Panc1 (cell line): ENCODE measurements at regions not wholly inside any gene's neighbourhood (a gene's known extent, or its start where the extent isn't known, plus 50 kb on each side); places are given as distances from the start of the nearest gene placed in this dataset.

ENCODE experiments used
- ATAC-seq: fragments of 200-7000 bp; cut with Tn5 transposase; 2 replicates; pipeline ENCODE4 v1.9.1; 2020; ENCODE audit warnings: mild to moderate bottlenecking, moderate library complexity
- BruUV-seq: library from RNA; stranded (reverse); fragments of 400-500 nt; replicated peaks from 2 replicates; lab custom pipeline; 2021; lab: Mats Ljungman, UMichigan
- CTCF ChIA-PET: fragments of 300-600 bp; sonication (Branson Sonifier 250); formaldehyde crosslinking; loops from one replicate; lab custom pipeline; 2022; ENCODE audit warnings: antibody characterized with exemption; lab: Charles Lee
- POLR2A ChIA-PET: fragments of 300-600 bp; sonication (Branson Sonifier 250); formaldehyde crosslinking; loops from one replicate; lab custom pipeline; 2022; ENCODE audit warnings: antibody characterized with exemption; lab: Charles Lee
- DNase-seq: peaks from one replicate; pipeline ENCODE4 v3.0.0-alpha.2; 2010; ENCODE audit warnings: low read depth, low spot score
- H3K27ac ChIP-seq: 2 replicates; pipeline ENCODE4 v1.5.1; 2011; ENCODE audit warnings: mild to moderate bottlenecking, low read length, inconsistent platforms
- H3K27me3 ChIP-seq: fragments of 200-500 bp; sonication (Bioruptor generic); 2 replicates; pipeline ENCODE4 v1.6.0; 2014; ENCODE audit warnings: low read length, inconsistent platforms; ENCODE audit not compliant: control insufficient read depth, insufficient read depth
- H3K36me3 ChIP-seq: fragments of 200-500 bp; sonication (Bioruptor generic); 2 replicates; pipeline ENCODE4 v1.5.1; 2014; ENCODE audit warnings: inconsistent platforms, mild to moderate bottlenecking, low read length, moderate library complexity; ENCODE audit not compliant: control insufficient read depth, insufficient read depth
- H3K4me1 ChIP-seq: 2 replicates; pipeline ENCODE4 v1.5.1; 2011; ENCODE audit warnings: inconsistent platforms, mild to moderate bottlenecking, low read length, moderate library complexity; ENCODE audit not compliant: control insufficient read depth, insufficient read depth
- H3K4me3 ChIP-seq, 2 experiments: 2 replicates each; pipeline ENCODE4 v1.5.1; 2011 to 2012; ENCODE audit warnings: low read depth in 2 of 2, low read length in 2 of 2, mild to moderate bottlenecking in 2 of 2, inconsistent platforms in 1 of 2, moderate library complexity in 1 of 2
- H3K9me3 ChIP-seq: fragments of 200-500 bp; sonication (Bioruptor generic); 2 replicates; pipeline ENCODE4 v1.5.1; 2014; ENCODE audit warnings: low read depth, mild to moderate bottlenecking, inconsistent platforms, low read length, moderate library complexity; ENCODE audit not compliant: control insufficient read depth, insufficient read depth
- CTCF ChIP-seq: fragments of 450-650 bp; IDR thresholded peaks from 2 replicates; pipeline ENCODE4 v1.5.1; 2017; ENCODE audit warnings: mild to moderate bottlenecking
- POLR2AphosphoS5 ChIP-seq: IDR thresholded peaks from 2 replicates; pipeline ENCODE4 v1.6.1; 2012; ENCODE audit warnings: mild to moderate bottlenecking, low read depth, low read length, moderate library complexity
- REST ChIP-seq, 2 experiments: IDR thresholded peaks; 2 replicates each; pipeline ENCODE4 v1.6.1; 2011 to 2012; ENCODE audit warnings: low read depth in 2 of 2, control low read depth in 1 of 2, low read length in 1 of 2, mild to moderate bottlenecking in 1 of 2, moderate library complexity in 1 of 2; ENCODE audit not compliant: insufficient read depth in 1 of 2
- SIN3A ChIP-seq: IDR thresholded peaks from 2 replicates; pipeline ENCODE4 v1.6.1; 2012; ENCODE audit warnings: low read depth, mild to moderate bottlenecking, low read length, moderate library complexity, borderline replicate concordance; ENCODE audit not compliant: insufficient read depth
- TCF7L2 ChIP-seq: IDR thresholded peaks from 2 replicates; pipeline ENCODE4 v1.6.1; 2011; ENCODE audit warnings: mild to moderate bottlenecking, low read depth, low read length, inconsistent platforms
- in situ Hi-C: cut with HindIII; loops from 2 replicates; pipeline ENCODE4 v1.10.0; 2016; ENCODE audit warnings: low sequenced_read_pairs, low pct_unique_long_range_greater_than_20kb
- intact Hi-C: fragments of 100-400 bp; cut with micrococcal nuclease; formaldehyde crosslinking; loops from one replicate; pipeline ENCODE4 v1.10.0; 2022; ENCODE audit not compliant: unreplicated experiment

- POLR2A ChIA-PET = no interaction called here
- in situ Hi-C loops = no loop called here
- no TSS peak for BruUV-seq
Measured at GRCh38 chr7:69196593-69196992, 401.7 kb upstream of the AUTS2 start.

GRCh38 chr7:69198250-69198649 is 400.0 kb upstream of the AUTS2 start:
- intact Hi-C loops = no loop called here
- DNase-seq (no peak), ATAC-seq (no peak)
- BruUV-seq = no TSS peak
- Histone ChIP-seq H3K36me3 (no peaks in the 10 kb centered on the region), H3K27ac (no peak overlapping the region), H3K4me3 (no peak overlapping the region), H3K27me3 (no peaks in the 10 kb centered on the region), H3K4me1 (no peaks in the 10 kb centered on the region), H3K9me3 (no peaks in the 10 kb centered on the region)
- CTCF ChIA-PET = no interaction called here
- TF ChIP-seq TCF7L2 (no peak), POLR2AphosphoS5 (no peak), REST (IDR thresholded peaks at IDR 0.05; ENCODE audit: insufficient read depth in 1 of 2, low read depth in 2 of 2, low read length in 1 of 2) (no peak), CTCF (no peak), SIN3A (no peak)
- POLR2A ChIA-PET = no interaction called here
- in situ Hi-C loops = no loop called here

More at GRCh38 chr7:69196593-69196992, 401.7 kb upstream of the AUTS2 start:
- Histone ChIP-seq H3K4me3 (no peak overlapping the region), H3K27ac (no peak overlapping the region), H3K4me1 (no peaks in the 10 kb centered on the region), H3K9me3 (no peaks in the 10 kb centered on the region), H3K27me3 (no peaks in the 10 kb centered on the region), H3K36me3 (no peaks in the 10 kb centered on the region)
- ATAC-seq (no peak), DNase-seq (no peak)
- intact Hi-C loops = no loop called here
- CTCF ChIA-PET = no interaction called here
- TF ChIP-seq REST (IDR thresholded peaks at IDR 0.05; ENCODE audit: insufficient read depth in 1 of 2, low read depth in 2 of 2, low read length in 1 of 2) (peak in 1 of 2 experiments; percentile 50; a peak in 2 of 4 replicates), SIN3A (no peak)
